ENCODE measurements at regions not wholly inside any gene's neighbourhood (a gene's known extent, or its start where the extent isn't known, plus 50 kb on each side); places are given as distances from the start of the nearest gene placed in this dataset.

GRCh38 chr12:38144049-38144448 lies 172.5 kb upstream of the ALG10B start:
- Histone ChIP-seq H2AFZ (ENCODE audit: low read depth, low read length, poor library complexity, severe bottlenecking) (no peak overlapping the region), H3K27me3 (ENCODE audit: insufficient read depth, low read length) (no peaks in the 10 kb centered on the region), H3K36me3 (ENCODE audit: control insufficient read depth in 1 of 2, insufficient read depth in 2 of 2, low read length in 2 of 2) (no peaks in the 10 kb centered on the region), H3K27ac (ENCODE audit: low read depth, low read length) (no peak overlapping the region), H3K79me2 (ENCODE audit: insufficient read depth, low read length) (no peaks in the 10 kb centered on the region), H3K4me2 (ENCODE audit: low read length) (no peak overlapping the region), H3K9me3 (ENCODE audit: control insufficient read depth in 1 of 2, insufficient read depth in 1 of 2, low read depth in 1 of 2, low read length in 2 of 2) (no peaks in the 10 kb centered on the region), H4K20me1 (ENCODE audit: insufficient read depth) (no peaks in the 10 kb centered on the region), H3K4me3 (replicated peaks in 1 of 2; ENCODE audit: low read depth in 1 of 2, low read length in 2 of 2) (no peak overlapping the region), H3K4me1 (ENCODE audit: control insufficient read depth in 1 of 2, insufficient read depth in 2 of 2, low read length in 2 of 2) (peaks cover 2 to 14% of the 10 kb centered on the region in 2 experiments; a peak in 3 of 4 replicates), H3K9me2 (ENCODE audit: insufficient read depth) (no peaks in the 10 kb centered on the region), H3K9ac (ENCODE audit: low read length) (no peak overlapping the region)
- ChIA-PET RAD21 (ENCODE audit: low non-redundant PET in 1 of 2, low total read pairs in 2 of 2, uncharacterized antibody in 2 of 2, unreplicated experiment in 2 of 2) (no interaction called here), POLR2A (no interaction called here), CTCF (no interaction called here)
- intact Hi-C loops (cut with micrococcal nuclease) = loop anchor here (5.0 kb wide), 1 partner anchor 472 kb away; no protein-coding TSS in a partner anchor
- BruUV-seq (replicated peaks) = no TSS peak
- no peak for TF ChIP-seq CEBPB (IDR thresholded peaks at IDR 0.05; ENCODE audit: low read depth)
- no peak for TF ChIP-seq POLR2AphosphoS5 (IDR thresholded peaks at IDR 0.05; ENCODE audit: low read depth, low read length)
- no peak for TF ChIP-seq SP1 (IDR thresholded peaks at IDR 0.05; ENCODE audit: low read depth)
- no peak for TF ChIP-seq MAX (IDR thresholded peaks at IDR 0.05)
- TF ChIP-seq CBX3 (IDR thresholded peaks at IDR 0.05; ENCODE audit: low read depth) = no peak
- no peak for TF ChIP-seq EGR1 (IDR thresholded peaks at IDR 0.05; ENCODE audit: low read depth)
- TF ChIP-seq ZFX (IDR thresholded peaks at IDR 0.05) = no peak
- TF ChIP-seq, protein P1, sequence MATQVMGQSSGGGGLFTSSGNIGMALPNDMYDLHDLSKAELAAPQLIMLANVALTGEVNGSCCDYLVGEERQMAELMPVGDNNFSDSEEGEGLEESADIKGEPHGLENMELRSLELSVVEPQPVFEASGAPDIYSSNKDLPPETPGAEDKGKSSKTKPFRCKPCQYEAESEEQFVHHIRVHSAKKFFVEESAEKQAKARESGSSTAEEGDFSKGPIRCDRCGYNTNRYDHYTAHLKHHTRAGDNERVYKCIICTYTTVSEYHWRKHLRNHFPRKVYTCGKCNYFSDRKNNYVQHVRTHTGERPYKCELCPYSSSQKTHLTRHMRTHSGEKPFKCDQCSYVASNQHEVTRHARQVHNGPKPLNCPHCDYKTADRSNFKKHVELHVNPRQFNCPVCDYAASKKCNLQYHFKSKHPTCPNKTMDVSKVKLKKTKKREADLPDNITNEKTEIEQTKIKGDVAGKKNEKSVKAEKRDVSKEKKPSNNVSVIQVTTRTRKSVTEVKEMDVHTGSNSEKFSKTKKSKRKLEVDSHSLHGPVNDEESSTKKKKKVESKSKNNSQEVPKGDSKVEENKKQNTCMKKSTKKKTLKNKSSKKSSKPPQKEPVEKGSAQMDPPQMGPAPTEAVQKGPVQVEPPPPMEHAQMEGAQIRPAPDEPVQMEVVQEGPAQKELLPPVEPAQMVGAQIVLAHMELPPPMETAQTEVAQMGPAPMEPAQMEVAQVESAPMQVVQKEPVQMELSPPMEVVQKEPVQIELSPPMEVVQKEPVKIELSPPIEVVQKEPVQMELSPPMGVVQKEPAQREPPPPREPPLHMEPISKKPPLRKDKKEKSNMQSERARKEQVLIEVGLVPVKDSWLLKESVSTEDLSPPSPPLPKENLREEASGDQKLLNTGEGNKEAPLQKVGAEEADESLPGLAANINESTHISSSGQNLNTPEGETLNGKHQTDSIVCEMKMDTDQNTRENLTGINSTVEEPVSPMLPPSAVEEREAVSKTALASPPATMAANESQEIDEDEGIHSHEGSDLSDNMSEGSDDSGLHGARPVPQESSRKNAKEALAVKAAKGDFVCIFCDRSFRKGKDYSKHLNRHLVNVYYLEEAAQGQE (IDR thresholded peaks at IDR 0.05; ENCODE audit: low read depth) = no peak
- no peak for TF ChIP-seq SIN3A (IDR thresholded peaks at IDR 0.05; ENCODE audit: low read depth)
- no peak for TF ChIP-seq RAD21 (IDR thresholded peaks at IDR 0.05; ENCODE audit: low read depth)
- DNase-seq (ENCODE audit: low read depth, low spot score) = no peak
- no peak for ATAC-seq
